Cardiac fibroblast (primary cell): ENCODE measurements at regions not wholly inside any gene's neighbourhood (a gene's known extent, or its start where the extent isn't known, plus 50 kb on each side); places are given as distances from the start of the nearest gene placed in this dataset.

Experiments
- DNase-seq, 2 donors: peaks; one replicate each; pipeline versions ENCODE4 v3.0.0 to v3.0.0-alpha.2; 2010; ENCODE audit warnings: low read depth in 2 of 2
- H3K4me3 ChIP-seq, 2 donors: replicated peaks in 1 of 2; 1 replicate in 1 of 2; 2 replicates in 1 of 2; pipeline ENCODE4 v1.5.1; 2011; ENCODE audit warnings: low read depth in 2 of 2, low read length in 2 of 2, mild to moderate bottlenecking in 2 of 2, moderate library complexity in 1 of 2
- CTCF ChIP-seq: IDR thresholded peaks from one replicate; pipeline ENCODE4 v1.5.1; 2011; ENCODE audit warnings: low read depth, mild to moderate bottlenecking, low read length, inconsistent platforms

- H3K4me3 ChIP-seq, result no peak overlapping the region
- no peak for TF ChIP-seq CTCF
- DNase-seq, result no peak
These were observed 51.8 kb upstream of the PNRC1 start for GRCh38 chr6:89028774-89029173.

- TF ChIP-seq CTCF, result no peak
- no peak for DNase-seq
- H3K4me3 ChIP-seq, result no peak overlapping the region
These were observed 52.8 kb upstream of the PNRC1 start for GRCh38 chr6:89027756-89028155.

GRCh38 chr6:89026151-89026550 is 54.4 kb upstream of the PNRC1 start:
- no peak overlapping the region for H3K4me3 ChIP-seq
- no peak for TF ChIP-seq CTCF
- no peak for DNase-seq

GRCh38 chr6:89025633-89026032 is 54.9 kb upstream of the PNRC1 start:
- no peak overlapping the region for H3K4me3 ChIP-seq
- DNase-seq, result no peak
- TF ChIP-seq CTCF, result no peak

- no peak overlapping the region for H3K4me3 ChIP-seq
- DNase-seq, result no peak
- no peak for TF ChIP-seq CTCF
These were observed 56.1 kb upstream of the PNRC1 start for GRCh38 chr6:89024456-89024855.

- no peak overlapping the region for H3K4me3 ChIP-seq
- peak; percentile 46 to 79 for DNase-seq
- no peak for TF ChIP-seq CTCF
These were observed 56.7 kb upstream of the PNRC1 start for GRCh38 chr6:89023591-89024441.
